ENCODE measurements at regions not wholly inside any gene's neighbourhood (a gene's known extent, or its start where the extent isn't known, plus 50 kb on each side); places are given as distances from the start of the nearest gene placed in this dataset.

DNA sequence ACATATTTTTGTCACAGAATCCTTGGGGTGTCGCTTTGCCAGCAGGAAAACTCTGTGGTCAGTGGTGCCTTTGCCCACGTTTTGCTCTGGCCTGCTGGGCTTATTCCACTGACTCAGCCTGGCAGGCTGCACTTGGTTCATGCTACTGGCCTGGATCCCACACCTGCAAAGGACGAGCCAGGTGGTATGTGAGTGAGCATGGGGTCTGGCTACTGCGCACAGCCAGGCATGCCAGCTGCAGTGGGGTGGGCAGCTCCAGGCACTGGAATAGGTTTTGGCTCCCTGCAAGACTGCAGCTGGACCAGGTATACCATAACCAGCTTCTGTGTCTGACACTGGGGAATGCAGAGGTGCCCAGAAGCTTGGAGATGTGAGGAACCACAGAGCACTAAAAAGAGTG, 197.9 kb upstream of the VRK2 start:
- no peak for DNase-seq (ENCODE audit: low read depth)
- no peak for TF ChIP-seq CTCF (IDR thresholded peaks at IDR 0.05; ENCODE audit: control insufficient read depth, insufficient read depth, low read depth, low read length, missing control alignments)
- H3K4me3 ChIP-seq (ENCODE audit: control insufficient read depth, low read depth, low read length): no peak overlapping the region

DNA sequence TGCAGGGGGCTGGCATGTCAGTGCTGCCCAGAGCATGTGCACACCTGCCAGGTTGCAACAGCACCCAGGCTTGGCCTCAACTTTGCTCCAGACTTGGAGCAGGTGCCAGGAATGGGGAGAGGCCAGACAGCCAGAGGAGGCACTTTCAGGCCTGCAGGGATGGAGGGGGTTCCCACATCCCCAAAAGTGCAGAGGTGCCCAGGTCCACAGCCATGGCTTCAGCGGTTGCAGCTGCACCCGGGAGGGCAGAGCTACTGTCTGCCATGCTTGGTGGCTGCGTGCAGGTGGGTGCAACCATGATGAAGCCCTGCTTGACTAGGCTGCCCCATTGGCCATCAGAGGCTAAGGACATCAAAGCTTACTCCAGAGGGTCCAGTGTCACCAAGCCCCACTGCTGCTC, 196.8 kb upstream of the VRK2 start:
- no peak for DNase-seq (ENCODE audit: low read depth)
- TF ChIP-seq CTCF (IDR thresholded peaks at IDR 0.05; ENCODE audit: control insufficient read depth, insufficient read depth, low read depth, low read length, missing control alignments): no peak
- H3K4me3 ChIP-seq (ENCODE audit: control insufficient read depth, low read depth, low read length): no peak overlapping the region

DNA sequence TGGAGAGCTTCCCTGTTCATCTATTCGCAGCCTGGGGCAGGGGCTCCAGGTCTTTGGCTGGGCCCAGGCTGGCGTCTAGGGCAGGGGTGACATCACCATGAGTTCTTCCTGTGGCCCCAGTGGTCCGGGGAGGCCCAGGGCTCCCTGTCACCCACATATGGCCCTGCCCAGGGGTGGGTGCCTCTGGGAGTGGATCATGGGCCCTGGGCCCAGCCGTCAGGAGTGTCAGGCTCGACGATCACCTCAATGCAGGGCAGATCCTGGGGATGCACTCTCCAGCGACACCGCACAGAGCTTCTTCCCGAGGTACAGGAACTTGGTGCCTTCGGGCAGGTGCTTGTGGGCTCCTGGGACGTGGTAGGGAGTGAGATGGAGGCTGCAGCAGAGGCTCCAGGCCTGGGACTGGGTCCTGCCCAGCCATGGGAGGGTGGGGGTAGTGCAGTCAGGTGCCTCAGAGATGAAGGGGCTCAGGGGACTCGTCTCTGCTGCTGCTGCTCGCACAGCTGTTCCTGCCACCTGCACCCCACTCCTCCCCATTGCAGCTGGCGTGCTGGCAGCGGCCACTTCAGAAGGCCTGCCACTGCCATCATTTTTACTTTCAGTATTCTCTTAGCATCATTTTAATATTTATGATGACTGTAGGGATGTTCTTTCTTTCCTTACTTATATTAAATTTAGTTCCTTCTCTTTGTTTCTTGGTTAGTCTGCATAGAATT, 196.0 kb upstream of the VRK2 start:
- no peak for DNase-seq (ENCODE audit: low read depth)
- no peak overlapping the region for H3K4me3 ChIP-seq (ENCODE audit: control insufficient read depth, low read depth, low read length)
- no peak for TF ChIP-seq CTCF (IDR thresholded peaks at IDR 0.05; ENCODE audit: control insufficient read depth, insufficient read depth, low read depth, low read length, missing control alignments)

DNA sequence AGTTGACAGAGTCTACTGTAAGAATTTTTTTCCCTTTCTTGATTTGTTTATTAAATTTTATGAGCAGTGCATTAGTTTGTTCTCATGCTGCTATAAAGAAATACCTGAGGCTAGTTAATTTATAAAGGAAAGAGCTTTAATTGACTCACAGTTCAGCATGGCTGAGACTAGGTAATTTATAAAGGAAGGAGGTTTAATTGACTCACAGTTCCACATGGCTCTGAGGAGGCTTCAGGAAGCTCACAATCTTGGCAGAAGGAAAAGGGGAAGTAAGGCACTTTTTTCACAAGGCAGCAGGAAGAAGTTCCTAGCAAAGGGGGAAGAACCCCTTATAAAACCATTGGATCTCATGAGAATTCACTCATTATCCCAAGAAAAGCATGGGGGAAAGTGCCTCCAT, 191.4 kb upstream of the VRK2 start:
- no peak for TF ChIP-seq CTCF (IDR thresholded peaks at IDR 0.05; ENCODE audit: control insufficient read depth, insufficient read depth, low read depth, low read length, missing control alignments)
- no peak overlapping the region for H3K4me3 ChIP-seq (ENCODE audit: control insufficient read depth, low read depth, low read length)
- no peak for DNase-seq (ENCODE audit: low read depth)

- no peak overlapping the region for H3K4me3 ChIP-seq (ENCODE audit: control insufficient read depth, low read depth, low read length)
- no peak for TF ChIP-seq CTCF (IDR thresholded peaks at IDR 0.05; ENCODE audit: control insufficient read depth, insufficient read depth, low read depth, low read length, missing control alignments)
- no peak for DNase-seq (ENCODE audit: low read depth)
Observed at GRCh38 chr2:57859755-57860154, 186.9 kb upstream of the VRK2 start.

DNA sequence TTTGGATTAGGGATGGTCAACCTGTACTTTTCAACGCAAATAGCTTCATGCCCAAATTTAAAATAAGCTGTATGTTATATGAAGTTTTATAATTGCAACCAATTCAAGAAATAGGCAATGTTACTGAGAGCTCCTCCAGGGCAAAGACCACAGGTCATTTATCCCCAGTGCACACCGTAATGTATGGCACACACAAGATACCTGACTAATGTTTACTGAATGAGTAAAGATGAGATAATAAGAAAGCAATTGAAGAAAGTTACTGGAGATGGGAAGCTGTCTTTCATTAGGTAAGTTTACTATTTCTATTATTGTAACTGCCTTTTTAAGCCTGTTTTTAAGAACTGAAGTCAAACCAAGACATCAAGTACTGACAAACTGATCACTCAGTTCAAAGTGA, 184.5 kb upstream of the VRK2 start:
- H3K4me3 ChIP-seq (ENCODE audit: control insufficient read depth, low read depth, low read length): no peak overlapping the region
- TF ChIP-seq CTCF (IDR thresholded peaks at IDR 0.05; ENCODE audit: control insufficient read depth, insufficient read depth, low read depth, low read length, missing control alignments): no peak
- no peak for DNase-seq (ENCODE audit: low read depth)

Data from AG09309 (cell line).